Epithelial cell of prostate (primary cell): ENCODE measurements at regions not wholly inside any gene's neighbourhood (a gene's known extent, or its start where the extent isn't known, plus 50 kb on each side); places are given as distances from the start of the nearest gene placed in this dataset.
"Not testable (repeated sequence)": the region's sequence is repeated elsewhere in the genome, so short reads cannot be mapped to it uniquely, and the experiment has no call there.

ENCODE experiments used
- DNase-seq: peaks from one replicate; pipeline ENCODE4 v3.0.0-alpha.2; 2011; ENCODE audit warnings: low read depth, low spot score
- H3K27ac ChIP-seq: fragments of 450-650 bp; 2 replicates; pipeline ENCODE4 v1.5.1; 2017; ENCODE audit warnings: mild to moderate bottlenecking

GRCh38 chr12:34398706-34399630 lies 376.7 kb downstream of the ALG10 start:
- no peak overlapping the region for H3K27ac ChIP-seq
- no peak for DNase-seq

- DNase-seq = no peak
- no peak overlapping the region for H3K27ac ChIP-seq
These were observed 377.5 kb downstream of the ALG10 start for GRCh38 chr12:34399631-34400410.

- H3K27ac ChIP-seq = no peak overlapping the region
- no peak for DNase-seq
These were observed 378.1 kb downstream of the ALG10 start for GRCh38 chr12:34400411-34400881.

GRCh38 chr12:34400986-34401658 lies 378.8 kb downstream of the ALG10 start:
- no peak overlapping the region for H3K27ac ChIP-seq
- no peak for DNase-seq

GRCh38 chr12:34401659-34402227 lies 379.4 kb downstream of the ALG10 start:
- H3K27ac ChIP-seq = no peak overlapping the region
- no peak for DNase-seq

- DNase-seq = no peak
- H3K27ac ChIP-seq = no peak overlapping the region
These were observed 380.1 kb downstream of the ALG10 start for GRCh38 chr12:34402228-34402898.

GRCh38 chr12:34402899-34403705 lies 380.8 kb downstream of the ALG10 start:
- no peak overlapping the region for H3K27ac ChIP-seq

GRCh38 chr12:34403706-34404376 lies 381.5 kb downstream of the ALG10 start:
- no peak overlapping the region for H3K27ac ChIP-seq
- no peak for DNase-seq

More at GRCh38 chr12:34402899-34403705, 380.8 kb downstream of the ALG10 start:
- DNase-seq = no peak

GRCh38 chr12:34404377-34405285 lies 382.3 kb downstream of the ALG10 start:
- H3K27ac ChIP-seq = no peak overlapping the region
- DNase-seq = no peak

- no peak overlapping the region for H3K27ac ChIP-seq
- no peak for DNase-seq
These were observed 383.3 kb downstream of the ALG10 start for GRCh38 chr12:34405286-34406227.

- DNase-seq = no peak
- H3K27ac ChIP-seq = no peak overlapping the region
These were observed 384.1 kb downstream of the ALG10 start for GRCh38 chr12:34406228-34406995.

- no peak overlapping the region for H3K27ac ChIP-seq
- DNase-seq = no peak
These were observed 384.7 kb downstream of the ALG10 start for GRCh38 chr12:34406996-34407300.

GRCh38 chr12:34407813-34408212 lies 385.5 kb downstream of the ALG10 start:
- no peak for DNase-seq
- H3K27ac ChIP-seq = no peak overlapping the region

- DNase-seq = not testable (repeated sequence)
These were observed 409.2 kb downstream of the ALG10 start for GRCh38 chr12:34431509-34431908.

More at GRCh38 chr12:34431509-34431908, 409.2 kb downstream of the ALG10 start:
- not testable (repeated sequence) for H3K27ac ChIP-seq
